ENCODE measurements at regions not wholly inside any gene's neighbourhood (a gene's known extent, or its start where the extent isn't known, plus 50 kb on each side); places are given as distances from the start of the nearest gene placed in this dataset.

DNA sequence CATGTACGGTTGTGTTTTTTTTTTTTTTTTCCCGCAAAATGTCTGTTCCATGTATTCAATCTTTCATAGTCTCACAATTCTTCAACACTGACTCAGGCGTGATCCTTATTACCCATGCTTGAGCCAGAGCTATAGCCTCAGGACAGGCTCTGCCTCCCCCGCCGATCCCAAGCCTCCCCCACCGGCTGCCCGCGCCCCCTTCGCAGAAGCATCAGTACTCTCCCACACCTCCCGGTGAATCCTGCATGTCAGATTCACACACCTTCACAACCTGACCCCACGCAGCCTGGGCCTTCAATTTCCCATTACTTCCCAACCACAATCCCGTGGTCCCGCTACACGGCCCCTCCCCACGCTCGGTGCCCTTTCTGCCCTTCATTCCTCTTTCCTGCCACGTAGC, 401.5 kb upstream of the JARID2 start:
- no peak overlapping the region for H3K4me3 ChIP-seq (ENCODE audit: low read length)
- no peaks in the 10 kb centered on the region for H3K27me3 ChIP-seq (ENCODE audit: insufficient read depth, low read depth, low read length)
- TF ChIP-seq SMC3 (conservative IDR thresholded peaks at IDR 0.05; ENCODE audit: poor library complexity) (no peak), POLR2AphosphoS5 (IDR thresholded peaks at IDR 0.05) (no peak), EZH2 (IDR thresholded peaks at IDR 0.05; ENCODE audit: borderline replicate concordance, insufficient read depth, low read length, poor library complexity, severe bottlenecking) (no peak), EP300 (conservative IDR thresholded peaks at IDR 0.05; ENCODE audit: poor library complexity, severe bottlenecking) (no peak), MXI1 (conservative IDR thresholded peaks at IDR 0.05; ENCODE audit: poor library complexity, severe bottlenecking) (no peak), TAF1 (IDR thresholded peaks at IDR 0.05; ENCODE audit: low read depth) (no peak), RAD21 (conservative IDR thresholded peaks at IDR 0.05) (no peak)
- TF ChIP-seq, protein P1, sequence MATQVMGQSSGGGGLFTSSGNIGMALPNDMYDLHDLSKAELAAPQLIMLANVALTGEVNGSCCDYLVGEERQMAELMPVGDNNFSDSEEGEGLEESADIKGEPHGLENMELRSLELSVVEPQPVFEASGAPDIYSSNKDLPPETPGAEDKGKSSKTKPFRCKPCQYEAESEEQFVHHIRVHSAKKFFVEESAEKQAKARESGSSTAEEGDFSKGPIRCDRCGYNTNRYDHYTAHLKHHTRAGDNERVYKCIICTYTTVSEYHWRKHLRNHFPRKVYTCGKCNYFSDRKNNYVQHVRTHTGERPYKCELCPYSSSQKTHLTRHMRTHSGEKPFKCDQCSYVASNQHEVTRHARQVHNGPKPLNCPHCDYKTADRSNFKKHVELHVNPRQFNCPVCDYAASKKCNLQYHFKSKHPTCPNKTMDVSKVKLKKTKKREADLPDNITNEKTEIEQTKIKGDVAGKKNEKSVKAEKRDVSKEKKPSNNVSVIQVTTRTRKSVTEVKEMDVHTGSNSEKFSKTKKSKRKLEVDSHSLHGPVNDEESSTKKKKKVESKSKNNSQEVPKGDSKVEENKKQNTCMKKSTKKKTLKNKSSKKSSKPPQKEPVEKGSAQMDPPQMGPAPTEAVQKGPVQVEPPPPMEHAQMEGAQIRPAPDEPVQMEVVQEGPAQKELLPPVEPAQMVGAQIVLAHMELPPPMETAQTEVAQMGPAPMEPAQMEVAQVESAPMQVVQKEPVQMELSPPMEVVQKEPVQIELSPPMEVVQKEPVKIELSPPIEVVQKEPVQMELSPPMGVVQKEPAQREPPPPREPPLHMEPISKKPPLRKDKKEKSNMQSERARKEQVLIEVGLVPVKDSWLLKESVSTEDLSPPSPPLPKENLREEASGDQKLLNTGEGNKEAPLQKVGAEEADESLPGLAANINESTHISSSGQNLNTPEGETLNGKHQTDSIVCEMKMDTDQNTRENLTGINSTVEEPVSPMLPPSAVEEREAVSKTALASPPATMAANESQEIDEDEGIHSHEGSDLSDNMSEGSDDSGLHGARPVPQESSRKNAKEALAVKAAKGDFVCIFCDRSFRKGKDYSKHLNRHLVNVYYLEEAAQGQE (IDR thresholded peaks at IDR 0.05; ENCODE audit: borderline replicate concordance) = no peak
- TF ChIP-seq, protein P2, sequence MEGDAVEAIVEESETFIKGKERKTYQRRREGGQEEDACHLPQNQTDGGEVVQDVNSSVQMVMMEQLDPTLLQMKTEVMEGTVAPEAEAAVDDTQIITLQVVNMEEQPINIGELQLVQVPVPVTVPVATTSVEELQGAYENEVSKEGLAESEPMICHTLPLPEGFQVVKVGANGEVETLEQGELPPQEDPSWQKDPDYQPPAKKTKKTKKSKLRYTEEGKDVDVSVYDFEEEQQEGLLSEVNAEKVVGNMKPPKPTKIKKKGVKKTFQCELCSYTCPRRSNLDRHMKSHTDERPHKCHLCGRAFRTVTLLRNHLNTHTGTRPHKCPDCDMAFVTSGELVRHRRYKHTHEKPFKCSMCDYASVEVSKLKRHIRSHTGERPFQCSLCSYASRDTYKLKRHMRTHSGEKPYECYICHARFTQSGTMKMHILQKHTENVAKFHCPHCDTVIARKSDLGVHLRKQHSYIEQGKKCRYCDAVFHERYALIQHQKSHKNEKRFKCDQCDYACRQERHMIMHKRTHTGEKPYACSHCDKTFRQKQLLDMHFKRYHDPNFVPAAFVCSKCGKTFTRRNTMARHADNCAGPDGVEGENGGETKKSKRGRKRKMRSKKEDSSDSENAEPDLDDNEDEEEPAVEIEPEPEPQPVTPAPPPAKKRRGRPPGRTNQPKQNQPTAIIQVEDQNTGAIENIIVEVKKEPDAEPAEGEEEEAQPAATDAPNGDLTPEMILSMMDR (IDR thresholded peaks at IDR 0.05; ENCODE audit: poor library complexity, severe bottlenecking) = no peak
- no peak overlapping the region for H3K9ac ChIP-seq (ENCODE audit: low read length)
- H2AFZ ChIP-seq (ENCODE audit: low read depth, low read length) = no peak overlapping the region
- no peaks in the 10 kb centered on the region for H3K9me3 ChIP-seq (ENCODE audit: low read length)
- H3K27ac ChIP-seq (ENCODE audit: low read length) = no peak overlapping the region
- H3K9me2 ChIP-seq (ENCODE audit: insufficient read depth, low read length) = no peaks in the 10 kb centered on the region
- no peaks in the 10 kb centered on the region for H3F3A ChIP-seq (ENCODE audit: insufficient read depth, low read length, poor library complexity, severe bottlenecking)
- no peaks in the 10 kb centered on the region for H3K36me3 ChIP-seq (ENCODE audit: insufficient read depth, low read length)
- no peaks in the 10 kb centered on the region for H4K20me1 ChIP-seq (ENCODE audit: insufficient read depth)
- no peaks in the 10 kb centered on the region for H3K79me2 ChIP-seq (replicated peaks; ENCODE audit: insufficient read depth, low read length)
- H3K4me2 ChIP-seq (ENCODE audit: low read length) = no peak overlapping the region

DNA sequence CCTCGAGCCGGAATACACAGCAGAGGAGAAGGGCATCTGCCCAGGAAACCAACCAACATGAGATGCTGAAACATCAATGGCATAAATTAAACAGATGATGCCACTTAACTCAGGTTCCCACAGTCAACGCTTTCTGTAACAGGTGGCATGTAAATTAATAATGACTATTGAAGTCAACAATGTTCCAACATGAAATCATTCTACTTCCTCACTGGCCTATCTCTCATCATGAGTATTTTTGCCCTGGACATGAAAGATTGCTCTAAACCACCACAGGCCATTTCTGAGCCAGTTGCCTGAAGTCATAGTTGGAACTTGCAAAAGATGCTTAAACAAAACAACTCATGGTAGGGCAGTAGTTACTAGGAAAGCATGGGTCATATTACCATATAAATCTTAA, 397.9 kb upstream of the JARID2 start:
- Histone ChIP-seq H3K36me3 (ENCODE audit: insufficient read depth, low read length) (no peaks in the 10 kb centered on the region), H3K79me2 (replicated peaks; ENCODE audit: insufficient read depth, low read length) (no peaks in the 10 kb centered on the region), H3K9me3 (ENCODE audit: low read length) (no peaks in the 10 kb centered on the region), H3K4me3 (ENCODE audit: low read length) (no peak overlapping the region), H3F3A (ENCODE audit: insufficient read depth, low read length, poor library complexity, severe bottlenecking) (no peaks in the 10 kb centered on the region), H3K9me2 (ENCODE audit: insufficient read depth, low read length) (no peaks in the 10 kb centered on the region), H3K27ac (ENCODE audit: low read length) (no peak overlapping the region), H2AFZ (ENCODE audit: low read depth, low read length) (no peak overlapping the region), H4K20me1 (ENCODE audit: insufficient read depth) (no peaks in the 10 kb centered on the region), H3K9ac (ENCODE audit: low read length) (no peak overlapping the region), H3K27me3 (ENCODE audit: insufficient read depth, low read depth, low read length) (no peaks in the 10 kb centered on the region), H3K4me2 (ENCODE audit: low read length) (no peak overlapping the region)
- no peak for TF ChIP-seq RAD21 (conservative IDR thresholded peaks at IDR 0.05)
- TF ChIP-seq TAF1 (IDR thresholded peaks at IDR 0.05; ENCODE audit: low read depth) = no peak
- TF ChIP-seq POLR2AphosphoS5 (IDR thresholded peaks at IDR 0.05) = no peak

DNA sequence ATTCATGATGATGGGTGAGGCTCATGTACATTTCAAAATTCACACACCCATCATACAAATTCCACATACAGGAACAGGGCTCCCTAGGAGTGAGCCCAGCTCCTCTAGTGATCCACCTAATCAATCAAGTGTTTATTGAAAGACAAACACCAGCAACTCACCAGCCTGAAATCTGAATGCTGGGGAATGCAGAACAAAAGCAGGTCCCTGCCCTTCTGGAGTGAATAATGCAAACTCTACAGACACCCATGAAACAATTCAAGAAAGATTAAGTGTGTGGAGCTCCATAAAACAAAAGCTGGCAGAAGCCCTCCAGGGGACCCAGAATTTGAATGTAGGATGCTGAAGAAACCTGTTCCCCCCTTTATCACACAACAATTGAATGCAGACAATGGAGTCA, 396.7 kb upstream of the JARID2 start:
- Histone ChIP-seq H3K9me2 (ENCODE audit: insufficient read depth, low read length) (no peaks in the 10 kb centered on the region), H3K4me2 (ENCODE audit: low read length) (no peak overlapping the region), H3K79me2 (replicated peaks; ENCODE audit: insufficient read depth, low read length) (no peaks in the 10 kb centered on the region), H2AFZ (ENCODE audit: low read depth, low read length) (no peak overlapping the region), H3K4me3 (ENCODE audit: low read length) (no peak overlapping the region), H3K36me3 (ENCODE audit: insufficient read depth, low read length) (no peaks in the 10 kb centered on the region), H3F3A (ENCODE audit: insufficient read depth, low read length, poor library complexity, severe bottlenecking) (no peaks in the 10 kb centered on the region), H3K9ac (ENCODE audit: low read length) (no peak overlapping the region), H3K9me3 (ENCODE audit: low read length) (no peaks in the 10 kb centered on the region), H3K27me3 (ENCODE audit: insufficient read depth, low read depth, low read length) (no peaks in the 10 kb centered on the region), H4K20me1 (ENCODE audit: insufficient read depth) (no peaks in the 10 kb centered on the region), H3K27ac (ENCODE audit: low read length) (no peak overlapping the region)
- TF ChIP-seq RAD21 (conservative IDR thresholded peaks at IDR 0.05) (no peak), SMC3 (conservative IDR thresholded peaks at IDR 0.05; ENCODE audit: poor library complexity) (no peak), EP300 (conservative IDR thresholded peaks at IDR 0.05; ENCODE audit: poor library complexity, severe bottlenecking) (no peak), MXI1 (conservative IDR thresholded peaks at IDR 0.05; ENCODE audit: poor library complexity, severe bottlenecking) (no peak), POLR2AphosphoS5 (IDR thresholded peaks at IDR 0.05) (no peak)
- TF ChIP-seq, protein P1 (IDR thresholded peaks at IDR 0.05; ENCODE audit: borderline replicate concordance) = no peak
